GM12878 (cell line): ENCODE measurements at regions not wholly inside any gene's neighbourhood (a gene's known extent, or its start where the extent isn't known, plus 50 kb on each side); places are given as distances from the start of the nearest gene placed in this dataset.

ENCODE experiments used
- ATAC-seq: fragments of 200-7000 bp; cut with Tn5 transposase; 3 replicates; pipeline ENCODE4 v1.9.1; 2020; ENCODE audit warnings: mild to moderate bottlenecking, moderate library complexity
- BruUV-seq: library from RNA; stranded (reverse); fragments of 400-500 nt; replicated peaks from 2 replicates; lab custom pipeline; 2021; lab: Mats Ljungman, UMichigan
- CTCF ChIA-PET: fragments of 300-600 bp; sonication (Branson Sonifier 250); formaldehyde crosslinking; extraction: SDS; loops from one replicate; lab custom pipeline; 2021; ENCODE audit warnings: inconsistent platforms; lab: Yijun Ruan, JAX
- POLR2A ChIA-PET: fragments of 350-600 bp; formaldehyde crosslinking; extraction: SDS; loops from one replicate; lab custom pipeline; 2021; ENCODE audit warnings: inconsistent platforms; lab: Charles Lee
- RAD21 ChIA-PET: fragments of 300-600 bp; sonication (Branson Sonifier 250); formaldehyde crosslinking; loops from one replicate; lab custom pipeline; 2023; ENCODE audit warnings: antibody characterized with exemption; ENCODE audit not compliant: unreplicated experiment; lab: Charles Lee
- SMC1A ChIA-PET: fragments of 300-600 bp; sonication (Branson Sonifier 250); formaldehyde crosslinking; loops from one replicate; lab custom pipeline; 2023; ENCODE audit not compliant: unreplicated experiment, uncharacterized antibody; lab: Charles Lee
- DNase-seq: peaks from one replicate; pipeline ENCODE4 v3.0.0-alpha.2; 2011; ENCODE audit warnings: low read depth, low spot score
- FAIRE-seq: peaks from 3 replicates; lab custom pipeline; 2011; peaks lifted over from hg19 to GRCh38; lab: Jason Lieb, UNC
- H2AFZ ChIP-seq: 2 replicates; pipeline ENCODE4 v1.6.0; 2011; ENCODE audit warnings: low read depth, low read length, control low read depth; ENCODE audit not compliant: control insufficient read depth
- H3K27ac ChIP-seq: 2 replicates; pipeline ENCODE4 v1.5.1; 2011; ENCODE audit warnings: control low read depth; ENCODE audit not compliant: control insufficient read depth, insufficient read depth
- H3K27me3 ChIP-seq, 2 experiments: replicated peaks in 1 of 2; 2 replicates each; pipeline versions ENCODE4 v1.6.0 to v1.6.1; 2011; ENCODE audit warnings: low read length in 1 of 2; ENCODE audit not compliant: control insufficient read depth in 2 of 2, insufficient read depth in 2 of 2
- H3K36me3 ChIP-seq, 2 experiments: 2 replicates each; pipeline ENCODE4 v1.5.1; 2011; ENCODE audit warnings: low read length in 1 of 2; ENCODE audit not compliant: control insufficient read depth in 2 of 2, insufficient read depth in 2 of 2
- H3K4me1 ChIP-seq: 2 replicates; pipeline ENCODE4 v1.6.1; 2011; ENCODE audit warnings: mild to moderate bottlenecking, low read length, moderate library complexity, mixed read lengths; ENCODE audit not compliant: control insufficient read depth, insufficient read depth
- H3K4me2 ChIP-seq: 2 replicates; pipeline ENCODE4 v1.6.0; 2011; ENCODE audit warnings: control low read depth; ENCODE audit not compliant: control insufficient read depth, insufficient read depth
- H3K4me3 ChIP-seq: fragments of 200-600 bp; sonication (generic); 2 replicates; pipeline ENCODE4 v1.5.1; 2016
- H3K79me2 ChIP-seq: 2 replicates; pipeline ENCODE4 v1.6.0; 2011; ENCODE audit warnings: low read length; ENCODE audit not compliant: control insufficient read depth, insufficient read depth
- H3K9ac ChIP-seq: 2 replicates; pipeline ENCODE4 v1.8.0; 2011; ENCODE audit warnings: low read length, control low read depth, mixed read lengths; ENCODE audit not compliant: control insufficient read depth, insufficient read depth
- H3K9me3 ChIP-seq: replicated peaks from 3 replicates; pipeline ENCODE4 v1.5.1; 2011; ENCODE audit warnings: mild to moderate bottlenecking, low read length; ENCODE audit not compliant: control insufficient read depth, insufficient read depth
- H4K20me1 ChIP-seq: 2 replicates; pipeline ENCODE4 v1.6.0; 2011; ENCODE audit not compliant: control insufficient read depth, insufficient read depth
- BCL3 ChIP-seq: IDR thresholded peaks from 2 replicates; pipeline ENCODE4 v1.6.1; 2011; ENCODE audit warnings: borderline replicate concordance, low read depth, mild to moderate bottlenecking, moderate library complexity, low read length; ENCODE audit not compliant: insufficient read depth, poor library complexity, severe bottlenecking
- BMI1 ChIP-seq: fragments of 450-650 bp; IDR thresholded peaks from 2 replicates; pipeline ENCODE4 v1.6.1; 2016; ENCODE audit warnings: mild to moderate bottlenecking, moderate library complexity, borderline replicate concordance
- GABPA ChIP-seq: IDR thresholded peaks from 2 replicates; pipeline ENCODE4 v1.6.1; 2014; ENCODE audit warnings: antibody characterized with exemption, low read depth, mild to moderate bottlenecking, inconsistent platforms
- KDM1A ChIP-seq: fragments of 200-600 bp; sonication (generic); IDR thresholded peaks from 2 replicates; pipeline ENCODE4 v1.6.1; 2016; ENCODE audit warnings: borderline replicate concordance
- MEF2A ChIP-seq: IDR thresholded peaks from 2 replicates; pipeline ENCODE4 v1.6.1; 2011; ENCODE audit warnings: low read depth, mild to moderate bottlenecking, low read length, moderate library complexity; ENCODE audit not compliant: insufficient read depth
- MEF2B ChIP-seq: fragments of 450-650 bp; IDR thresholded peaks from 2 replicates; pipeline ENCODE4 v1.6.1; 2018; ENCODE audit warnings: mild to moderate bottlenecking, moderate library complexity; ENCODE audit not compliant: partially characterized antibody, poor library complexity, severe bottlenecking
- NFIC ChIP-seq: IDR thresholded peaks from 2 replicates; pipeline ENCODE4 v1.6.1; 2012; ENCODE audit warnings: low read depth, mild to moderate bottlenecking, inconsistent platforms, low read length, moderate library complexity
- PBX3 ChIP-seq: IDR thresholded peaks from 2 replicates; pipeline ENCODE4 v1.6.1; 2011; ENCODE audit warnings: mild to moderate bottlenecking, low read depth, low read length, moderate library complexity; ENCODE audit not compliant: insufficient replicate concordance
- RBBP5 ChIP-seq: fragments of 200-600 bp; sonication (generic); conservative IDR thresholded peaks from 2 replicates; pipeline ENCODE4 v1.6.1; 2016
- USF1 ChIP-seq: IDR thresholded peaks from 2 replicates; pipeline ENCODE4 v1.6.1; 2011; ENCODE audit warnings: borderline replicate concordance, low read depth, mild to moderate bottlenecking, moderate library complexity, mixed read lengths, low read length; ENCODE audit not compliant: insufficient read depth; ENCODE audit errors: extremely low read length
- YY1 ChIP-seq: IDR thresholded peaks from 2 replicates; pipeline ENCODE4 v1.6.1; 2011; ENCODE audit warnings: low read depth, mild to moderate bottlenecking, low read length
- ZBED1 ChIP-seq: IDR thresholded peaks from 2 replicates; pipeline ENCODE4 v1.6.1; 2016; ENCODE audit warnings: borderline replicate concordance
- ZBTB11 ChIP-seq: fragments of 450-650 bp; formaldehyde crosslinking; IDR thresholded peaks from 2 replicates; pipeline ENCODE4 v1.5.0; 2022; ENCODE audit warnings: mild to moderate bottlenecking, missing genetic modification characterization
- ZBTB33 ChIP-seq: fragments of 450-650 bp; IDR thresholded peaks from 2 replicates; pipeline ENCODE4 v1.6.1; 2017; ENCODE audit warnings: mild to moderate bottlenecking
- ZNF384 ChIP-seq: IDR thresholded peaks from 2 replicates; pipeline ENCODE4 v1.6.1; 2012; ENCODE audit warnings: low read depth, mild to moderate bottlenecking, low read length, improper control_type of control experiment, borderline replicate concordance
- WGBS: methylation state at CpG from one replicate; pipeline ENCODE4 v1.1.6; 2016; ENCODE audit warnings: low lambda C conversion rate; ENCODE audit not compliant: insufficient replicate concordance, insufficient coverage; ENCODE audit errors: missing lambda C conversion rate; 5-methylcytosine and 5-hydroxymethylcytosine counted together
- in situ Hi-C: fragments of 300-500 bp; cut with MboI; formaldehyde crosslinking; loops from 9 replicates; pipeline ENCODE4 v1.14.3; 2018; ENCODE audit warnings: mixed read lengths
- intact Hi-C: fragments of 100-400 bp; cut with micrococcal nuclease; formaldehyde crosslinking; loops from one replicate; pipeline ENCODE4 v1.14.2; 2022; ENCODE audit not compliant: unreplicated experiment

GRCh38 chr5:5037674-5038073 lies 102.5 kb upstream of the ADAMTS16 start:
- ChIA-PET RAD21 (interaction anchor here (0.7 to 1.9 kb wide), 4 partner anchors 9 to 28 kb away, joined by 3 to 7 read pairs (median 4); no protein-coding TSS in a partner anchor), CTCF (interaction anchor here (0.8 to 1.8 kb wide), 5 partner anchors 8 to 21 kb away, joined by 3 to 6 read pairs (median 4); no protein-coding TSS in a partner anchor), POLR2A (interaction anchor here (1.3 kb wide), 1 partner anchor 12 kb away, joined by 3 read pairs; no protein-coding TSS in a partner anchor), SMC1A (interaction anchor here (0.6 to 3.4 kb wide), 7 partner anchors 9 to 253 kb away, joined by 3 to 17 read pairs (median 5); no protein-coding TSS in a partner anchor)
- H3K79me2 ChIP-seq, result no peaks in the 10 kb centered on the region
- no peaks in the 10 kb centered on the region for H3K36me3 ChIP-seq
- no peaks in the 10 kb centered on the region for H3K4me1 ChIP-seq
- no peak for DNase-seq
- H3K27ac ChIP-seq, result peak overlapping the region; percentile 8; the same call in 1 of the 2 replicates
- H3K4me3 ChIP-seq, result no peak overlapping the region
- no peak overlapping the region for H2AFZ ChIP-seq
- no peak for ATAC-seq
- peaks cover 1% of the 10 kb centered on the region; the same call in 2 of the 3 replicates for H3K9me3 ChIP-seq
- 0 out of 2 replicates have a peak overlapping the region, but pooled peaks have one; percentile 13 for H3K4me2 ChIP-seq
- no peaks in the 10 kb centered on the region for H3K27me3 ChIP-seq
- intact Hi-C loops (no loop called here), in situ Hi-C loops (no loop called here)
- no TSS peak for BruUV-seq
- 5% methylated on average over 1 of the region's 1 CpG for WGBS
- H4K20me1 ChIP-seq, result no peaks in the 10 kb centered on the region
- FAIRE-seq, result no peak
- no peak overlapping the region for H3K9ac ChIP-seq
- TF ChIP-seq MEF2A, result no peak
- no peak for TF ChIP-seq ZBTB33
- no peak for TF ChIP-seq ZBED1
- no peak for TF ChIP-seq PBX3
- TF ChIP-seq ZNF384, result no peak
- TF ChIP-seq GABPA, result no peak
- TF ChIP-seq BCL3, result peak; percentile 16
- no peak for TF ChIP-seq YY1
- TF ChIP-seq RBBP5, result no peak
- TF ChIP-seq ZBTB11 (CRISPR knock-in tag), result no peak
- TF ChIP-seq NFIC, result peak; percentile 51
- TF ChIP-seq MEF2B, result no peak
- no peak for TF ChIP-seq KDM1A
- no peak for TF ChIP-seq USF1
- TF ChIP-seq BMI1, result no peak
